Right ventricle myocardium inferior (tissue), 1 donor: ENCODE measurements at regions not wholly inside any gene's neighbourhood (a gene's known extent, or its start where the extent isn't known, plus 50 kb on each side); places are given as distances from the start of the nearest gene placed in this dataset.

Experiments
- ATAC-seq: fragments of 200-7000 bp; cut with Tn5 transposase; one replicate; pipeline ENCODE4 v1.9.1; 2020; ENCODE audit warnings: mild to moderate bottlenecking, moderate library complexity
- DNase-seq: peaks from one replicate; pipeline ENCODE4 v3.0.0; 2021; ENCODE audit errors: missing footprints
- intact Hi-C: fragments of 100-400 bp; cut with DNase I; formaldehyde crosslinking; loops from one replicate; pipeline ENCODE4 v1.11.0; 2022
- donor health status: DM: no; HTN: yes; CAD: no; lungs with severe emphysema.

DNA sequence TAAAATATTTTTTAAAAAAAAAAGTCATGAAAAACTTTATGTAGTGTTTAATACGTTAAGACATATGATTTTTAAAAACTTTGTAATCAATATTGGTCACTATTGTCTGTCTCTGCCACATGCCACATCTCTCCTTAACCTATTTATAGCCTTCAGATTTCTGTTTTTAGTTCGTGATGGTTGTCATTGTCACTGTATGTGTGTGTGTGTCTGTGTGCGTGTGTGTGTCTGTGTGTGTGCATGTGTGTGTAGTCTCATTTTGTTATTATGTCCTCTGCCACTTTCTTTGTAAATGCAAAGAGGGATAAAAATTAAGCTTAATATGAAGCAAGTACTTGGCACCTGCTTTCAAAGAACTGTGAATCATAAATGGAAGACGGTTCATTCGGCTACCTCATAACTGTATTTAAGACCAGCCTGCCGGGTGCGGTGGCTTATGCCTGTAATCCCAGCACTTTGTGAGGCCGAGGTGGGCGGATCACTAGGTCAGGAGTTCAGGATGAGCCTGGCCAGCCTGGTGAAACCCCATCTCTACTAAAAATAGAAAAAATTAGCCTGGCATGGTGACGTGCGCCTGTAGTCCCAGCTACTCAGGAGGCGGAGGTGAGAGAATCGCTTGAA is 354.0 kb downstream of the ARL4A start:
- intact Hi-C loops = no loop called here
- ATAC-seq (no peak), DNase-seq (no peak)

DNA sequence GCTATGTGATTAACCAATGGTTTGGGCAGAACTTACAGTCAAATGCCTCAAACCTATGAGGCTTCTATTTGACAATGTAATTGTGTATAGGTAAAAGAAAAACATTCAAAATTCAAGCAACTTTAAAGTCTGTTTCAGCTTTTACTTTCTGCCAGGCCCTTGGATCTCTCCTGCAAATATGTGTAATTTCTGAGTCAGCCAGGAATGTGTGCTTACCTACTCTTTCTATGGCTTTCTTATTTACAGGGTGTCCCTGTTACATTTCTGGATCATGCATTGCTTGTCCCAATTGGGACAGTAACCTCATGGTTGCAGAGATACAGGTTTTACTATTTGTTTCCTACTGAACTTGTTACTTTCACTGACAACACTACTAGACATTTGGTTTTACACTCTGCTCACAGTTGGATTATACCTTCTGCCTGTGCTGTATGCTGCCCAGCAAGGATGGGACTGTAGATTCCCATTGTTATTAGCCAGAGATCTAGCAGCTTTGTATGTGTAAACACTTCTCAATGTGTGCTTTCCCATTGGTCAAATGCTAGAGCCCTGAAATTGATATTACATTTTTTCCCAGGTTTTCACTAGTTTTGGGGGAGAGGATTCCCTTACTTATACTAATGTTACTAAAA is 355.3 kb downstream of the ARL4A start:
- DNase-seq = no peak
- intact Hi-C loops = no loop called here
- no peak for ATAC-seq

DNA sequence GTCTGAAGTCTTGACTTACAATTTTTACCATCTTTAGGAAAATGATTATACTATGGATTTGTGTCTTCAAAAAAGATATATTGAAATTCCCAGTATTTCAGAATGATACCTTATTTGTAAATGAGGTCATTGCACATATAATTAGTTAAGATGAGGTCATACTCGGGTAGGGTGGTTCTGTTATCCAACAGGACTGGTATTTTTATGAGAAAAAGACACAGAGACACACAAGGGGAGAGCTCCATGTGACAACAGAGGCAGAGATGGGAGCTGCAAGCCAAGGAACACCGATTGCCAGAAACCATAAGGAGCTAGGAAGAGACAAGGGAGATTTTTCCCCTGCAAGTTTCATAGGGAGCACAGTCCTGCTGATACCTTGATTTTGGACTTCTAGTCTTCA is 356.9 kb downstream of the ARL4A start:
- no peak for ATAC-seq
- no peak for DNase-seq
- intact Hi-C loops = no loop called here

DNA sequence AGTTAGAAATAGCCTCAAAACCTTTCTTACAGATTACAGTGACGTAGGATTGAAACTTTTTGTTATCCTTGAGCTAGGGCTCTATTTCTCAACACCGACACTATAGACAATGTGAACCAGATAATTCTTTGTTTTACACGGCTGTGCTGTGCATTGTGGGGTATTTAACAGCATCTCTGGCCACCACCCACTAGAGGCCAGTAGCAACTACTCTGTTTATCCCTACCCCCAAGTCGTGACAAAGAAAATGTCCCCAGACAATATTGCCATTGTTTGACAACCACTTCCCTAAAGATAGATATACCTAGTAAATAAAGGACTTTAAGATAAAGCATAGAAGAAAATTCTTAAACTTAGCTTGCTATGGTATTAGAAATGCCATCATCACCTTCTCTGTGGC is 359.6 kb downstream of the ARL4A start:
- DNase-seq (no peak), ATAC-seq (no peak)
- intact Hi-C loops = no loop called here

DNA sequence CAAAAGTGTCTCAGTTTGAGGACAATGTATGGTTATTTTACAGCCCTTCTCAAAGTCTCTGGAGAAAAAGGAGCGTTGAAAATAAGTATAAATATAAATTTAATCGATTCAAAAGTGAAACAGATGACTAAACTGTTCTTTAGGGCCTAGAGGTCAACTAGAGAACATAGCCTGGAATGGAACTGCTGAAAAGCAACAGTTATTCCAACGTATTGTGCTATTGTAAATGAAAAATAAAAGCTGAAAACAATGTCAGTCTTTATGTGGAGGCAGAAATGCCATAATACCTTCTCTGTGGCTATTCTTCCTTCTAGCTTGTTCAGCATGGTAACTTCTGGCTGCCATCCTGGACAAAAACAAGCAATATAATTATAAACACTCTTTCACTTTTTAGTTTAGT is 362.5 kb downstream of the ARL4A start:
- intact Hi-C loops = no loop called here
- no peak for ATAC-seq
- DNase-seq = no peak

DNA sequence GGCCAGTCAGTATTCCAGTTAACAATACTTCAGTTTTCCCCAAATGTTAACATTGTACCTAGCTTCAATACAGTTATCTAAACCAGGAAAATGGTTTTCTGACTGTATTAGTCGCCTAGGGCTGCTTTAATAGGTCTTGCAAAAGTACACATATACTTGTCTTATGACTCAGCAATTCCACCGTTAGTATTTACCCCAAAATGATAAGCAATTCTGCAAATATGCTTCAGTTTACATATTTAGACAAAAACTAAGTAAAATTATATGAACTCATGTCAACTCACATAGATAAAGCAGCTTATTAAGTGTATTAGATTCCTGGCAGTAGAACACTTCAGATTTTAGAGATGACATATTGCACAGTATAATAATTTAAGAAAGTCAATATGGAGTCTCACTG is 363.3 kb downstream of the ARL4A start:
- ATAC-seq (no peak), DNase-seq (no peak)
- intact Hi-C loops = no loop called here

DNA sequence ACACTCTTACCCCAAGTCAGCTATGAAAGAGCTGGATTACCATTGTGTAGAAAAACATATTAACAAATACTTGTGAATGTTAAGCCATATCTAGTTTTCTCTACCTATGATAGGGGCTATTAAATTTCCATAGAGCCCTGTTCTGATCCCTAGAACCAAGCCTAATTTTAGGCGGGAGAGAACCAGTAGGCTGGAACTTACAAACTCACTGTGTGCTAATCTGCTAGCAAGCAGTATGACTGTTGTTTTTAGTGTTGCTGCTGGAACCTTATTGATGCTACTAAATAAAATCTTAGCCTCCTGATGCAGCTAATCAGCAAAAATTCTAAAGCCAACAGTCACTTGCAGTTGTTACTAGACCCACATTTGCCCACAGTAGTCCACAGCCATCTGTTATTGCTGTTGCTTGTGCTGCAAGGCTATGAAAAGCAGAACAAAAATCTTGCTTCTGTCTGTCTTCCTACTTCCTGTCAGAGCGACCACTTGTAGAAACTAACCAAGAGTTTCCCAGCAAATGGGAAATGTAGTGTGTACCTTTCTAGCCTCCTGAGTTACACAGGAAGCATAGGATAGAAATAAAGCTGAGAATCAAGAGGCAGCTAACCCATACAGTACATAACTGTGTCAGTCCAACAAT is 368.4 kb downstream of the ARL4A start:
- intact Hi-C loops = no loop called here
- no peak for DNase-seq
- no peak for ATAC-seq

DNA sequence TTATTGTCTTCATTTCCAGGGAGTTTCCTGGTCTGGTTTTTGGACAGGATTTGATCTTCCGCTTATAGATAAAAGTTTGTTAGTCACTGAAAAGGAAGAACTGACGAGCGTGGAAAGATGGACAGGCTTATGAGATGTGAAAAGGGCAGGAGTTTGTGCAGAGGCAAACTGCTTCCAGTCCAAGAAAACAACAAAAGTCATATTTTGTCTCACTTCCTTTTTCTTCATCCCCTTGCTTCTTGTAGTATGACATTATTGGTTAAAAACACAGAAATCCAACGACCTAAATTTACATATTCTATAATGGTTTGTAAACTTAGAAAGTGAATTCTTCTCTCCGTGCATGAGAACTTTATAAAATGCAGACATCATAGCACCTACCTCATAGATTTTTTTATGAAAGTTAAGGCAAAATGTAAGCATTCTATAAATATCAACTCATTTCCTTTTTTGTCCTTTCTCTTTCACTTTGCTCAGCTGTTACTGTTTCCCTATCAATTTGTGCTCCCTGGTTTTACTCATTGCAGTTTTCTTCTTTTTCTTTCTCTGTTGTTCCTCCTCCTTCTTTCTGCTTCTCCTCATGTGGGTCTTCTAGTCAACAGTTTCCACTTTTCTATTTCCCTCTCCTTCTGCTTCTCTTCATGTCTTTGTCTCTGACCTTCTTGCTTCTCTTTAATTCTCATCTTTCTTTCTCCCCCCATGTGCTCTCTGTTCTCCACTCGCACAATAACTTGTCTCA is 370.2 kb downstream of the ARL4A start:
- ATAC-seq = peak; percentile 20
- no peak for DNase-seq
- intact Hi-C loops = no loop called here

DNA sequence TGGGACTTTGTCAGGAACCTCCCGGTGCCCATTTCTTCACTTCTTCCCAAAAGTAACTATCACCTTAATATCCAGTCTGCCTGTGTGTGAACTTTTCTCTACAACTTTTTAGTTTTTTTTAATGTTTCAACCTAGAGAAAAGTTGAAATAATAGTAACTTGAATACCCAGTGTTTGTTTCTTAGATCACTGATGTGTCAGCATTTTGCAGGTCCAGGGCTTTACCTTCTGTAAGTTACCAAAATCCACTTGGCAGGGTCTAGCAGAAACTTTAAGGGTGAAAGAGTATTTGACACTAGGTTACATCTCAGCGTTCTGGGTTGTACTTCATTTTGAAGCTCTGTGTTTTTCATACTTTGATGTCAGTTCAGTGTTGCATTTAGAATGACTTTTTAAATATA is 372.7 kb downstream of the ARL4A start:
- DNase-seq (no peak), ATAC-seq (no peak)
- intact Hi-C loops = no loop called here

DNA sequence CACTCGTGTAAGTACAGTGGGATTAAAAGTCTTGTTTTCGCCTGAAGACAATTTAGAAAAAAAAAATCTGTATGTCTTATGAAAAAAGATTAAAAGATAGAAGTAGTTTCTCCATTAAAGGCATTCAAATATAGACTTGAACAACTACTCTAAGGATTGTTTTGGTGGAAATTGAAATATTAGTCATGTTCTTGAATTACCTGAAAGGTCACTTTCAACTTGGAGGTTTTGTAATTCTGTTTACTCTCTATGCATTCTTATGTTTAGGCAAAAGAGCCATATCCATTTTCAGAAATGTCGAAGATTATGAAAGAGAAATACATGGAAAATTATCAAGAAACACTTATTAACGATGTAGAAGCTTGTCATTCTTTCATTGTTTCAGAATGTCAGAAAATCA is 373.7 kb downstream of the ARL4A start:
- DNase-seq = no peak
- intact Hi-C loops = no loop called here
- no peak for ATAC-seq

DNA sequence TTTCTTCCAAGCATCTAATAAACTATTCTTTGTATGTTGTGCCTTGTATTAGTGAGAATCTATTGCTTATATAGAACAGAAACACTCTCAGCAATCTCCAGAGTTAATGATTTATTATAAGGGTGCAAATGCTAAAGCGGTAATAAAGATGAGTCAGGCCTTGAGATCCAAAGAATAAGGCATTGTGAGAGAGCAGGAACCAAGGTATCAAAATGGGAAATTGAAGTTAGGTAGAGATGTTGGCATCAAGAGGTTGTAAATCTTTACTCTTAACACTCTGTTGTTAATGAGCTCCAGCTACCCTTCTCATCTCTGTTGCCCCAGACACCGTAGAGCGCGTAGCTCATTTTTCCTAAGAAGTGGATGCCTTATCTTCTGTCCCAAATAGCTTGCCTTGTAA is 375.2 kb downstream of the ARL4A start:
- DNase-seq (no peak), ATAC-seq (no peak)
- intact Hi-C loops = no loop called here

DNA sequence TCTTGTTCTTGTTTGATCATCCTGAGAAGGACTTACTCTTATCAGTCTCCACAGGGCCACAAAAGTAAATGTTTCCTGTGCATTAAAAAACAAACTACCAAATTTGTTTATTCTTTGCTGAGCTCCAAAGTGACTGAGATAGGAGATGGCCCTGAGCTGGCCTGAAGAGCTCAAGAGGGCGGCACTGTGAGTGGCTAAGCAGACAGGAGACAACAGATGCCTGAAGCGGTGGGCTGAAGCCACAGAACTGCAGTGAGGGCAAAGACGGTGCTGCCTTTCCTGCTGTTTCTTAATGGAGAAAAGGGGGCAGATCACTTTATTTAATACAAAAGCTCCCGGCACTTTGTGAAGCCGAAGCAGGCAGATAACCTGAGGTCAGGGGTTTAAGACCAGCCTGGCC is 379.6 kb downstream of the ARL4A start:
- ATAC-seq (no peak), DNase-seq (no peak)
- intact Hi-C loops = no loop called here

DNA sequence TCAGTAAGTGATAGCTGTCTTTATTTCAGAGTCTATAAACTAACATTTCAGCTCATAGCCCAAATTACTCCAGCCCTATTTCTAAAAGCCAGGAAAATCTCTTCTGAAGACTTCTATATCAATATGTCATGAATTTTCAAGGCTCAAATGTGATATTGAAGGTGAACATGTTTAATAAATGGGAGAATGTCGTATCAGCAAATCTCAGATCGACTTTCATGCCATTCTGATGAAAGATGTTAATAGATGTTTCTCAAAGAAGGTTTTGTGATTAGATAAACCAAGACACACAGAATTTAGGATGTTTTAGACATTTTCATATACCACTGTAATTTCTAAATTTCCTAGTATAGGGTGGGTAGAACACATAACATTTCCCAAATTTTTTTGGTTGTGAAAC is 380.6 kb downstream of the ARL4A start:
- intact Hi-C loops = no loop called here
- no peak for DNase-seq
- no peak for ATAC-seq

DNA sequence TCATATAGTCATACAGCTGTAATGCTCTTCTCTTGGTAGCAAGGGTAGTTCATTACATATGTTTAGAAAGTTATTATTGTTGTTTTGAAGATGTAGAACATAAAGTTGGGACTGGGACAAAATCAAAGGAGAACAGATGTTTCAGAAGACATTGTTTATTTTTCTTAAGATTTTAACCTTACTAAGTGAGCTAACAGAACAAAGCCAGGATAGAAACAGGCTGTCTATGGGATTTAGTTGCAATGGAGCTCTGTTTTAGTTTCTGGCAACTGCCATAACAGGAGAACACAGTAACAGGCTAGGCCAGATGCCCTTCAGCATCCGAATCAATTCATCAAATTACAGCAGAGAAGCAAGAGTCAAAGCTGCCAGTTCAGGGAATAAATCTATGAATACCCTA is 382.4 kb downstream of the ARL4A start:
- intact Hi-C loops = no loop called here

DNA sequence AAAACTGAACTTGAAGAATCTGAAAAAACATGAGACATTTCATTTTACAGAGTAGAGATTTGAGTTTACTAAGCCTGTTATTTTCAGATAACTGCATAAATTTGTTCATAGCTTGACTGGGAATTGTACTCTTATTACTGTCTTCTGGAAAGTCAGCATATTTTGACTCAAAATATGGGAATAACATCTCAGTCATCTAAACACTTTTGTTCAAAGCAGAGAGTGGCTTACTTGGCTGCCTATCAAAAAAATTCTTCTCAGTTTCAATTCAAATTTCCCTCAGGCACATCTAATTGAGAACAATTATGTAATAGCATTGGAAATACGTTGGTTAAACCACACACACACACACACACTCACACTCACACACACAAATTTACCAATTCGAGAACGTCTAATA is 384.6 kb downstream of the ARL4A start:
- ATAC-seq = no peak
- DNase-seq = no peak
- intact Hi-C loops = no loop called here

More for the DNA sequence above, 382.4 kb downstream of the ARL4A start:
- no peak for DNase-seq
- no peak for ATAC-seq

DNA sequence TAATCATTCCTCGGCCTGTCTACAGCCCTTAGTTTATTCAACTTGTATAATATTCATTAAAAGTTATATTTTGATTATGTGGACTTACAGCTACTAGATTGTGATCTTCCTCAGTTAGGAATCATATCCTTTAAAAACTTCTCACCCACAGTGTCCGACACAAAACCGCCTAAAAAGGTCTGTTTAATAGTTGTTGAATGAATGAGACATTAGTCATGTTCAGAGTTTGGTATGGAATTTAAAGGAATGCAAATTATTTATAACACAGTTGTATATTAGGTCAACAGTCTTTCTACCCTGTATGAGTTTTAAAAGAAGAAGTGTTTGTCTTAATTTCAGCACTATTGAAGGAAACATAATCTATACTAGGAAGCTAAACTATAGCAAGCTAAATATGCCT is 390.0 kb downstream of the ARL4A start:
- ATAC-seq (no peak), DNase-seq (no peak)
- intact Hi-C loops = no loop called here

DNA sequence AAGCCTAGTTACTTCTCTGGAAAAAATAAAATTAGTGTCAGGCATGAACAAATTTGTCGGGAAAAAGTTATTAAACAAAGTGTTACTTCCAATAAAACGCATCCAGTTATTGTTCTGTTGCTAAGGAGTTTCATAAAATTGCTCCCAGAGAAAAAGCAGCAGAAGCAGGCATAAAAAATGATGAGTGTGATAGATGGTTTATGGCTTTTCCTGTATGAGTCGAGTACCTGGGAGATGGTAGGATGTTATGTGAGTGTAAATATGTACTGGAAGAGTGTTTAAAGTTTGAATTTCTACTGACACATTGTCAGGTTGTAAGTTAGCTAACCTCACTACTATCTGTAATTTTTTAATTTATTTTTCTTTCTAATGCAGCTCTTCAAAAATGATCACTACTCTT is 390.7 kb downstream of the ARL4A start:
- ATAC-seq (no peak), DNase-seq (no peak)
- intact Hi-C loops = no loop called here

DNA sequence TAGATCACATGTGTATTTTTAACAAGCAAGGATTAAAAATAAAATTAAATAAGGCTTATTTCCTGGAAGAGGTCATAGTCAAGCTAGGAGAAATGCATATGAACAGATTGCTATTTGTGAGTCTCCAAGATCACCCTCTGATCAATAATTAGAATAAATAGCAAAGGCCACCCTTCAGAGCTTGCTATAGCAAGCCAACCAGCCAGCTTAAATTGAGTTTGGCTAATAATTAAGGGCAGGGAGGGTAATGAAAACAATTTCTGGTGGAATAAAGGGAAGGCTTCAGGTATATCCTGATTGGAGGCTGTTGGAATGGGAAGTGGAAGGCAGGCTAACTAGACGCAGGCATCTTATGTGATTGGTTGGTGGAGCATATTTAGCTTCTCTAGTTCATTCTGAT is 403.5 kb downstream of the ARL4A start:
- DNase-seq (no peak), ATAC-seq (no peak)
- intact Hi-C loops = no loop called here

DNA sequence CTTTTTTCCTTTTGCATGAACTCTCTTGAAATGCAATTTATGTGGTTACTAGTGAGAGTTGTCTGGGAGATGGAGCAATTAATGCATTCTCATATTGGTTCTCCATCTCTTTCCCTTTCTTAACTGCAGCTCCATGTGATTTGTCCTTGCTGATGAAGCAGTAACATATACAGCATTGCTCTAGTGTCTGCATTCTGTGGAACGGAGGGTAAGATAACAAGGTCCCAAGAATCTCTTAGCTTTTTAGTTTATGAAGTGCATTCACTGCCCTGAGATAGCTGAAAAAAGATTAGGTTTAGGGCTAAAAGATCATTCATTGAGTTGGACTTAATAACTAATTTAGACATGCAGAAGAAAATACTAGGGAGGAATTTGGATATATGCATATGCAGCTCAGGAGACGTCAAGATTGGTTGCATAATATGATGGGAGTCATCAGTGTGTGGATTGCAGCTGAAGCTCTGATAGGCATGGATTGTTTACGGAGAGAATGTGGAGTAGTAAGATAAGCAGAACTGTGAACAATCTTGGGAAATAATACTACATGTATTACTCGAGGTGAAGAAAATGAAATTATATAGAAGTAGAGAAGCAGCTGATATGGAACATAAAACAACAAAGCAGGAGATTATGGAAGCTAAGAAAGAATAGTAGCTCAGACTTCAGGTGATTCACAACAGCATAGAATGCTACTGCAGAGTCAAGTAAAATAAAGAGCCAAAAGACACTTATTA is 404.7 kb downstream of the ARL4A start:
- intact Hi-C loops = no loop called here

DNA sequence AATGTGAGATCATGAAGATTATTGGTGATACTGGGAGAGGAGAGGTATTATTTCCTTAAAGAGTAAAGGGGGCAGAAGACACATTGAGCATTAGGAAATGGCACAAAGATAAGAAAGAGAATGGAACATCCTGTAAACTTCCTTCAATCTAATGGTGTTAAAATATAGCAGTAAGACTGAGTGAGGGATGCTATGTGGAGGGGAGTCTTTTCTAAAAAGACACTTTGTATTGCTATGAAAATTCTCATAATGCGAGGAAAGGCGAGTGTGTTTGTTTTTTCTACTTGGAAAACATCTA is 405.2 kb downstream of the ARL4A start:
- intact Hi-C loops = no loop called here
- no peak for ATAC-seq
- DNase-seq = no peak

More for the DNA sequence above, 404.7 kb downstream of the ARL4A start:
- ATAC-seq (no peak), DNase-seq (no peak)
